Body of pancreas (tissue), 4 donors: ENCODE measurements at regions not wholly inside any gene's neighbourhood (a gene's known extent, or its start where the extent isn't known, plus 50 kb on each side); places are given as distances from the start of the nearest gene placed in this dataset.

Source experiments
- POLR2A ChIP-seq, 3 donors: fragments of 450-650 bp; IDR thresholded peaks; one replicate each; pipeline ENCODE4 v1.6.1; 2016; ENCODE audit warnings: antibody characterized with exemption in 3 of 3, mild to moderate bottlenecking in 2 of 3
- TF ChIP-seq, protein P1 (sequence below), 7 experiments: fragments of 450-650 bp in 4 of 7; fragments of 200-600 bp in 3 of 7; sonication (generic) in 3 of 7; IDR thresholded peaks; one replicate each; pipeline ENCODE4 v1.5.1; 2016 to 2019; ENCODE audit warnings: antibody characterized with exemption in 7 of 7

DNA sequence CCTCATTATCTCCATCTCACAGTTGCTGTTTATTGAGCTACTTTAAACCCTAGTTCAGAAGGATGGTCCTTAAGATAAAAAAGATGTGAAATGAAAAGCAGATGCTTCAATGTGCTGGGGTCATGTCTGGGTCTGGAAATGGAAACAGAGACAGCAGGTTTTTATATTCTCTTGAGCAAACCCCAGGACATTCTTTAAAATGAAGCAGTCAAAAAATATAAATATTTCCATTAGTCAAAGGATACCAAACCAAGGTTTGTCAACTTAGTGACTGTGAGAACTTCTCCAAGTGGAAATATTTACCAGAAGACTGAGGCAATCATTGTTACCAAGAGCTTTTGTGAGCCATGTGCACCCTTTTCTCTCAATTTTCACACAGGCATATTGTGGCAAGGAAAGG, 102.5 kb upstream of the DIO2 start:
- no peak for TF ChIP-seq POLR2A (IDR thresholded peaks at IDR 0.05)
- TF ChIP-seq, protein P1, sequence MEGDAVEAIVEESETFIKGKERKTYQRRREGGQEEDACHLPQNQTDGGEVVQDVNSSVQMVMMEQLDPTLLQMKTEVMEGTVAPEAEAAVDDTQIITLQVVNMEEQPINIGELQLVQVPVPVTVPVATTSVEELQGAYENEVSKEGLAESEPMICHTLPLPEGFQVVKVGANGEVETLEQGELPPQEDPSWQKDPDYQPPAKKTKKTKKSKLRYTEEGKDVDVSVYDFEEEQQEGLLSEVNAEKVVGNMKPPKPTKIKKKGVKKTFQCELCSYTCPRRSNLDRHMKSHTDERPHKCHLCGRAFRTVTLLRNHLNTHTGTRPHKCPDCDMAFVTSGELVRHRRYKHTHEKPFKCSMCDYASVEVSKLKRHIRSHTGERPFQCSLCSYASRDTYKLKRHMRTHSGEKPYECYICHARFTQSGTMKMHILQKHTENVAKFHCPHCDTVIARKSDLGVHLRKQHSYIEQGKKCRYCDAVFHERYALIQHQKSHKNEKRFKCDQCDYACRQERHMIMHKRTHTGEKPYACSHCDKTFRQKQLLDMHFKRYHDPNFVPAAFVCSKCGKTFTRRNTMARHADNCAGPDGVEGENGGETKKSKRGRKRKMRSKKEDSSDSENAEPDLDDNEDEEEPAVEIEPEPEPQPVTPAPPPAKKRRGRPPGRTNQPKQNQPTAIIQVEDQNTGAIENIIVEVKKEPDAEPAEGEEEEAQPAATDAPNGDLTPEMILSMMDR (IDR thresholded peaks at IDR 0.05) = no peak
